Activated naive CD8-positive, alpha-beta T cell treated with anti-CD3 and anti-CD28 coated beads, Interleukin-2, amount 50 U/mL, for 24 hours (primary cell): ENCODE measurements at regions not wholly inside any gene's neighbourhood (a gene's known extent, or its start where the extent isn't known, plus 50 kb on each side); places are given as distances from the start of the nearest gene placed in this dataset.
"Not testable (repeated sequence)": the region's sequence is repeated elsewhere in the genome, so short reads cannot be mapped to it uniquely, and the experiment has no call there.

ENCODE experiments used
- ATAC-seq: fragments of 150-1000 bp; cut with Tn5 transposase; one replicate; pipeline ENCODE4 v1.10.0; 2021
- DNase-seq: peaks from one replicate; pipeline ENCODE4 v3.0.0; 2021
- H3K27ac Mint-ChIP-seq: one replicate; pipeline ENCODE4 v1.8.0; 2021; ENCODE audit warnings: mild to moderate bottlenecking, mixed read lengths
- H3K27me3 Mint-ChIP-seq: one replicate; pipeline ENCODE4 v1.8.0; 2021; ENCODE audit warnings: mixed read lengths
- H3K36me3 Mint-ChIP-seq: one replicate; pipeline ENCODE4 v1.8.0; 2021; ENCODE audit warnings: low read depth, mixed read lengths
- H3K4me1 Mint-ChIP-seq: one replicate; pipeline ENCODE4 v1.8.0; 2021; ENCODE audit warnings: mixed read lengths
- H3K4me3 Mint-ChIP-seq: one replicate; pipeline ENCODE4 v1.8.0; 2021; ENCODE audit warnings: mild to moderate bottlenecking, moderate library complexity, mixed read lengths
- H3K9me3 Mint-ChIP-seq: one replicate; pipeline ENCODE4 v1.8.0; 2021; ENCODE audit warnings: mixed read lengths

DNA sequence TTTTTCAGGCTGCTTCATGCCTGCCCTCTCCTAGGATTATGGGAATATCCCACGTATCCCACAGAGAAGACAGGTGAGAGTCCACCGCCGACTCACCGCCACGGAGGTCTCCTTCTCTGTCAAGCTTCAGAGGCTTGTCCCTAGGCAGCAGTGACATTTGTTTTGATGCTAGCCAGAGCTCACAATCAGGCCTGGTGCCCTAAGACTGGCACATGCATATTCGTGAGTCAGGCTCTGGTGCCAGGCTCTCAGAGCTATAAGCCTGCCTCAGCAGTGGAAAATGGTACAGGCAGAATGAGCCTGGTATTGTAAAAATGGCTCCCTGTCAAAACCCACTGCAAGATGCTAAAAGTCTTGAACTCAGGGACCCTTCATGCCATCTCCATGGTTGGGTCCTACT lies 65.5 kb downstream of the RBMY1A1 start:
- H3K36me3 Mint-ChIP-seq = no peaks in the 10 kb centered on the region

DNA sequence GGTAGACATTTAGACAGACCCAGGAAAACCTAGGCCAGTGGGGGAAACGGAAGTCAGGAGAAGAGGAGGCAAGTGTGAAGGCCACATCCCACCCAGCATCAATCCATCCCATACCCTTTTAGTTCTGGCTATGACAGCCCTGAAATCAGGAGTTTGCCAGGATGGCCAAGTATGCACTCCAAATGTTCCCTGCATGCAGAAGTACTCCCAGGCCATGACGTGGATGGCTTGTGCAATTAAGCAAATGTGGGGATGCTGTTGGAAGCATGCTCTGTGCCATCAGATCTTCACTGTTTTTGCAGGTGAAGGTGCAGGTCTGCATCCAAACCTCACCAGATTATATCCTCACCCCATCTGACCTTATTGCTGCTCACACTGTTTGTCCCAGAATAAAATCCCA lies 66.8 kb downstream of the RBMY1A1 start:
- H3K36me3 Mint-ChIP-seq = no peaks in the 10 kb centered on the region
- no peak overlapping the region for H3K4me3 Mint-ChIP-seq
- H3K27ac Mint-ChIP-seq = no peak overlapping the region
- H3K27me3 Mint-ChIP-seq = no peaks in the 10 kb centered on the region
- no peaks in the 10 kb centered on the region for H3K9me3 Mint-ChIP-seq
- ATAC-seq = no peak
- DNase-seq = no peak
- no peaks in the 10 kb centered on the region for H3K4me1 Mint-ChIP-seq

More for the DNA sequence above, 65.5 kb downstream of the RBMY1A1 start:
- Mint-ChIP-seq H3K4me1 (no peaks in the 10 kb centered on the region), H3K27ac (no peak overlapping the region), H3K9me3 (no peaks in the 10 kb centered on the region), H3K4me3 (no peak overlapping the region), H3K27me3 (no peaks in the 10 kb centered on the region)
- no peak for DNase-seq
- no peak for ATAC-seq

DNA sequence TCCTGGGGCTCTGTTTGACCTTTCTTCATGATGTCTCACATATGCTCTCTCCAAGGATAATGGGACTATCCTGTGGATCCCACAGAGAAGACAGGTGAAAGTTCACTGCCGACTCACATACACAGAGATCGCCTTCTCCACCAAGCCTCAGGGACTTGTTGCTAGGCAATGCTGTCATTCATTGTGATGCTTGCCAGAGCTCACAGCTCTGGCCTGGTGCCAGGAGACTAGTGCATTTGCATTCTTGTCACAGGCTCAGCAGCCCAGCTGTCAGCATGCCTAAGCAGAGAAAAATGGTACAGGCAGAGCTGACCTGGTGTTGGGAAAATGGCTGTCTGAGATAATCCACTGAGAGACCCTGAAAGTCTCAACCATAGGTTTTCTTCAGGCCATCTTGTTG lies 67.9 kb downstream of the RBMY1A1 start:
- Mint-ChIP-seq H3K4me1 (no peaks in the 10 kb centered on the region), H3K4me3 (no peak overlapping the region), H3K27me3 (no peaks in the 10 kb centered on the region), H3K36me3 (no peaks in the 10 kb centered on the region), H3K9me3 (no peaks in the 10 kb centered on the region), H3K27ac (no peak overlapping the region)
- DNase-seq = no peak
- ATAC-seq = no peak

DNA sequence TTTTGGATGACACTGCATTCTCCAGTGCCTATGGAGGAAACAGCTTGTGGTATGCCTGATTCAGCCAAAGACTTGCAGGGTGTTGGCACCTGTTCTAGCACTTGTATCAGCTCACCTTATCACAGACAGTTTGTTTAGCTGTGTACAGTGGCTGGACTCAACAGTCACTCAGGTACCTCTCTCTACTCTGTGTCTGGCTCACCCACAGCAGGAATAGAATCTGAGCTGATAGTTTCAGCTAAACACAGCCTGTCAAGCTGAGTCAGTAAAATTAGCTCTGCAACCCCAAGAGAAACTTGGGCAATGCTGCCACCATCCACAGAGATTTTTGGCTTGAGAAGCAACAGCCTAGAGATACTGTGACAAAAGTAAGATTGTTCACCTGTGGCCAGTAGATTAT lies 101.5 kb downstream of the RBMY1A1 start:
- ATAC-seq = no peak
- Mint-ChIP-seq H3K27ac (no peak overlapping the region), H3K36me3 (no peaks in the 10 kb centered on the region), H3K4me1 (no peaks in the 10 kb centered on the region), H3K4me3 (no peak overlapping the region), H3K9me3 (peaks cover 8% of the 10 kb centered on the region), H3K27me3 (peaks cover 2% of the 10 kb centered on the region)
- no peak for DNase-seq

DNA sequence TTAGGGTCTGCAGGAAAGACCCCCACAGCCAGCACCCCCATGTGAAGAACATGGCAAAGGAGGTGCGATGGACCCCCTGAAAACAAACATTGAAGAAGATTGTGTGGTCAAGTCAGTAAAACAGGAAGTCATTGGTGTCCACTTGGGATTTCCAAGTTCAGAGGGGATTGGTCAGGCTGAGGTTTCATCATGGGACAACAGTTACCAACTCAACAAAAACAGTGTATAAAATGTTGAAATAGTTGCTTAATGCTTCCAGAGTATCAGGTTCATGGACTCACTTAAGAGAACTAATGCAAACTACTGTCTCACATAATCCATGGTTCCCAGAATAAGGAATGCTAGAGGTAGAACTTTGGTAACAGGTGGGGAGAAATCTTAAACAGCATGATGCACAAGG lies 115.8 kb downstream of the RBMY1A1 start:
- Mint-ChIP-seq H3K4me1 (no peaks in the 10 kb centered on the region), H3K36me3 (peaks cover 1% of the 10 kb centered on the region), H3K27me3 (no peaks in the 10 kb centered on the region), H3K27ac (no peak overlapping the region), H3K4me3 (no peak overlapping the region), H3K9me3 (no peaks in the 10 kb centered on the region)
- no peak for ATAC-seq
- DNase-seq = no peak

DNA sequence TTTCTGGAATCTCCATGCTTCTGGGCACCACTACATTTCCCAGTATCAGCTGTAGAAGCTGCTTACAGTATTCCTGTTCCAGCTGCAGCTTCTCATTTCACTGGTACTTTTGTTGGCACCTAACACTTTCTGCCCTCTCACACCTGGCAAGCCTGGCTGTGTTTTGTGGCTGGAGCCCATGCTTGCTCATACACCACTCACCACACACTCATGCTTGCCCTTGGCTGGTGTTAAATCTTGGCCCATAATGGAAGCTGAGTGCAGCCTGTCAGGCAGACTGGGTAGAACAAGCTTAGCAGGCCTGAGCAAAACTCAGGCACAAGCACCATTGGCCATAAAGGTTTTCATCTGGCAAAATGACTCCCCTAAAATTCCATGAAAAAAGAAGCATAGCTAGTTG lies 124.4 kb downstream of the RBMY1A1 start:
- H3K27ac Mint-ChIP-seq, ATAC-seq, H3K27me3 Mint-ChIP-seq, H3K4me1 Mint-ChIP-seq, H3K36me3 Mint-ChIP-seq, DNase-seq, H3K9me3 Mint-ChIP-seq, H3K4me3 Mint-ChIP-seq: not testable (repeated sequence)

DNA sequence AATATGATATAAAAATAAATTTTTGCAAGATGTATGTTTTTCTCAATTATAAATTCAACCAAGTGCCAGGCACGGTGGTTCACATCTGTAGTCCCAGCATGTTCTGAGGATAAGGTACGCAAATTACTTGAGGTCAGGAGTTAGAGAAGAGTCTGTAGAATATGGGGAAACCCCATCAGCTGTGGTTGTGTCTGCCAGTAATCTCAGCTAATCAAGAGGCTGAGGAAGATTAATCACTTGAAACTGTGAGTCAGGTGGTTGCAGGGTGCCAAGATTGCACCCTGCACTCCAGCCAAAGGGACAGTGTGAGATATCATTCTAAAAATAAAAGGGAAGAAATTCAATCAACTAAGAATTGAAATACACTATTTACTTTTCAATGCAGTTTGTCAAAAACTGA lies 144.9 kb downstream of the RBMY1A1 start:
- not testable (repeated sequence) for H3K4me3 Mint-ChIP-seq, H3K4me1 Mint-ChIP-seq, H3K36me3 Mint-ChIP-seq, H3K9me3 Mint-ChIP-seq, H3K27ac Mint-ChIP-seq, DNase-seq, H3K27me3 Mint-ChIP-seq
- ATAC-seq = peak; percentile 57

DNA sequence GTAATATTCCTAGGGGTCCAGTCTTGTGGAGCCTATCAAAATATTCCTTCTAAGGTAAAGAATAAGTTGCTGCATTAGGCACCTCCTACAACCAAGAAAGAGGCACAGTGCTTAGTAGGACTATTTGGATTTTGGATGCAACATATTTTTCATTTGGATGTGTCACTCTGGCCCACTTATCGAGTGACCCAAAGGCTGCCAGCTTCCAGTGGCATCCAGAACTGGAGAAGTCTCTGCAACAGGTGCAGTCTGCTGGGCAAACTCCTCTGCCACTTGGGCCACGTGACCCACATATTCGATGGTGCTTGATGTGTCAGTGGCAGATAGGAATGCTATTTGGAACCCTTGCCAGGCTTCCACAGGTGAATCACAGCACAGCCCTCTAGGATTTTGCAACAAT lies 151.7 kb downstream of the RBMY1A1 start:
- H3K36me3 Mint-ChIP-seq, H3K4me1 Mint-ChIP-seq, H3K4me3 Mint-ChIP-seq, H3K9me3 Mint-ChIP-seq, ATAC-seq, H3K27me3 Mint-ChIP-seq, H3K27ac Mint-ChIP-seq, DNase-seq: not testable (repeated sequence)

DNA sequence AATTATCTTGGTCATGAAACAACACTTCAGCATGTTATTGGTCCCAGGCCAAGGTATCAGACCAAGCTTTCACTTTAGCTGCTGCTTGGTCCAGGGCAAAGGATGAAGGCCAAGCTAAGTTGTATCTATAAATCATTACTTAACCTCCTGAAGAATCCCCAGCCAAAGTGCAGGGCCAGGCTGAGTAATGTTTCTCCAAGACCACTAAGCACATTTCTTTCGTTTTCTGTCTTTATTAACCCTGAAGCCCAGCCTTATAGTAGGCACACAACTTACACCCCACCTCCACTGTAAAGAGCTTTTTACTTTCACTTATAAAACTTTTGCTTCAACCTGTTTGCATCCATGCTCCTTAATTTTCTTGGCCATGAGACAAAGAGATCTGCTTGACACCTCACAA lies 167.3 kb downstream of the RBMY1A1 start:
- not testable (repeated sequence) for DNase-seq, H3K9me3 Mint-ChIP-seq, H3K4me3 Mint-ChIP-seq, H3K27ac Mint-ChIP-seq, H3K36me3 Mint-ChIP-seq, H3K27me3 Mint-ChIP-seq, ATAC-seq, H3K4me1 Mint-ChIP-seq

DNA sequence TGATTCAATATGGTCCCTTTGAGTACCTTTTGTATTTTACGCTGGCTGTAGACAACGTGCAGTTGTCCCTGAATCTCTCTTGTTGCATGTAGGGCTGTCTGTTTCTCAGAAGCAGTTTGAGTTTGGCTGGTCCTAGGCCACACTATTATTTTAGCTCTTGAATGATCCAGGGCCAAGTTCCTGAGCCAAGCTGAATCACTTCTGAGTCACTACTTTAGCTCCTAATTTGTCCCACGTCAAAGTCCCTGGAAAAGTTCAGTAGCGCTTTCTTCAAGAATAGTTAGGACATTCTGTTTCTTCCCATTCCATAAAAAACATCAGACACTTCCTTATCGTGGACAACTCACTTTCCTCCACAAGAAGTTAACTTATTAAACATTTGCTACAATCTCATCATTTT lies 168.2 kb downstream of the RBMY1A1 start:
- not testable (repeated sequence) for H3K36me3 Mint-ChIP-seq, H3K4me1 Mint-ChIP-seq, ATAC-seq, H3K9me3 Mint-ChIP-seq, H3K27me3 Mint-ChIP-seq, H3K4me3 Mint-ChIP-seq, H3K27ac Mint-ChIP-seq, DNase-seq

DNA sequence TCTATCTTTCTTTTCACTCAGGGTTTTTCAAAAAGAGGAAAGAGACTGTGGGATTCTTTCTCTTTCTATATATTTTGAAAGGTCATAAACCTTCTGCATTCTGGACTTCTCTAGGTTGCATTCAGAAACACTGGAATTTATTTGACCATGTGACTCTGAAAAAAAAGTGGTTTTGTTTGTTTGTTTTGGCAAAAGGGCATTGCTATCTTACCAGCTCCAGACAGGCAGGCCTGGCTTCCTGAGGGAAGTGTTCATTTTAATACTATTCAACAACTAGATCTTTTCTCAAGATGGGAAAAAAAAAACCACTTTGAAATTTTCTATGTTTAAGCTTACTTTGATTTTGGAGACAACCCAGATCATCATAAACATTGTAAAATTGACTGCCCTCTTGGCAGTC lies 170.6 kb downstream of the RBMY1A1 start:
- ATAC-seq (no peak), DNase-seq (no peak)
- Mint-ChIP-seq H3K4me3 (no peak overlapping the region), H3K4me1 (no peaks in the 10 kb centered on the region), H3K27me3 (no peaks in the 10 kb centered on the region), H3K36me3 (no peaks in the 10 kb centered on the region), H3K27ac (no peak overlapping the region), H3K9me3 (no peaks in the 10 kb centered on the region)

DNA sequence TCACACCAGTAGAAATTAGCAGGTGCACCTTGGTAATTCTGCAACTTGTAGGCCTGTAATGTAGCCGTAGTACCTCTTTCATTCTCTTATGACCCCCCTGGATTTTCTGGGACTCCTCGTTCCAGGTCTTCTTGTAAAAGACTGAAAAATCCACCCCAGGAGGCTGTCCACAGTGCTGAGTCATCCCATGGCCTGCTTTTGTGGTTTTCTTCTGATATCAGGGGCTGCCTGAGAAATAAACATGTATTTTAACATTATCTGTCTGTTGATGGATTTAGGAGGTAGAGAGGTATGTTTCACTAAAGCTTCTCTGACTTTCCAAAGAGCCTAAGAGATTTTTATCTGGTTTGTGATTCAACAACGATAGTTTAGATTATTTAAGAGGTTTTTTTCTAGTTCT lies 171.9 kb downstream of the RBMY1A1 start:
- not testable (repeated sequence) for H3K36me3 Mint-ChIP-seq, ATAC-seq, H3K4me3 Mint-ChIP-seq, H3K27me3 Mint-ChIP-seq, H3K27ac Mint-ChIP-seq, H3K9me3 Mint-ChIP-seq, DNase-seq, H3K4me1 Mint-ChIP-seq

DNA sequence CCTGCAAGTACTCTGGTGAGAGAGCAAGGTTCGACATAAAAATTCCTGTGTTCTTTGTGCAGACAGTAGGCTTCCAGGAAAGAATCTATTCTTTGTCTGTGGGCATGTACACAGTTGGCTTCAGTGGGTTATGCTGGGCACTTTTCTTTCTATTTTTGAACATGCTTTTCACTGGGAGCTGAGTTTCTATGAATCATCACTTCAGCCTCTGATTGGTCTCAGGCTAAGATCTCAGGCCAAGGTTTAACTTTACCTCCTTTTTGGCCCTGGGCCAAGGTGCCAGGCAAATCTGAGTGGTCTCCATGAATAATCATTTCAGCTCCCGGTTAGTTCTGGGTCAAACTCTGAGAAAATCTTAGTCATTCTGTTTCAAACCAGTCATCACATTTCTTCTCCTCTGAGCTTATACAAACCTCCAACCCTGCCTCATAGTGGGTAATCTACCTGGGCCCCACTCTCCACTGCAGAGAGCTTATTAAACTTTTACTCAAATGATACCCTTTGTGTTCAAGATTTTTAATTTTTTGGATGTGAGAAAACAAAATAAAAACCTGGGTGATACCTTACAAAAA lies 158.8 kb downstream of the RBMY1D start:
- not testable (repeated sequence) for H3K36me3 Mint-ChIP-seq, H3K4me3 Mint-ChIP-seq, H3K4me1 Mint-ChIP-seq, DNase-seq, H3K27me3 Mint-ChIP-seq, H3K27ac Mint-ChIP-seq, H3K9me3 Mint-ChIP-seq
- ATAC-seq = peak; percentile 78

DNA sequence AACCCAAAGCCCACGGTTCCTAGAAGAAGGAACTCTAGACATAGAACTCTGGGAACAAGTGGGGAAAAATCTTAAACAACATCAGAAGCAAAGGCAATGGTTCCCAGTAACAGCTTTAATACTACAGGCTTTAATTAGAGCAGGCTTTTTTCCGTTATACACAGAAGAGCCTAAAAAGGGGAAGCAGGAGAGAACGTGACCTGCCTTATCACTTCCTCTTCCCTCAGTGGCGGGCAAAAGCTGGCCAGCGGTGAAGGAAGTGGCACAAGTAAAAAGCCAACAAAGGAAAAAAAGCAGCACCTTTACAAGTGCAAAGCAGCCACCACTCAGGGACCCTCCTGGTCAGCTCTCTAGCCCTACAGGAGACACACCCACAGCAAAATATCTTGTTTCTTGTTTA lies 149.3 kb downstream of the RBMY1D start:
- H3K4me3 Mint-ChIP-seq, H3K27ac Mint-ChIP-seq: not testable (repeated sequence)

DNA sequence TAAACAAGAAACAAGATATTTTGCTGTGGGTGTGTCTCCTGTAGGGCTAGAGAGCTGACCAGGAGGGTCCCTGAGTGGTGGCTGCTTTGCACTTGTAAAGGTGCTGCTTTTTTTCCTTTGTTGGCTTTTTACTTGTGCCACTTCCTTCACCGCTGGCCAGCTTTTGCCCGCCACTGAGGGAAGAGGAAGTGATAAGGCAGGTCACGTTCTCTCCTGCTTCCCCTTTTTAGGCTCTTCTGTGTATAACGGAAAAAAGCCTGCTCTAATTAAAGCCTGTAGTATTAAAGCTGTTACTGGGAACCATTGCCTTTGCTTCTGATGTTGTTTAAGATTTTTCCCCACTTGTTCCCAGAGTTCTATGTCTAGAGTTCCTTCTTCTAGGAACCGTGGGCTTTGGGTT lies 134.1 kb downstream of the RBMY1D start:
- H3K36me3 Mint-ChIP-seq, H3K27ac Mint-ChIP-seq, ATAC-seq, H3K4me3 Mint-ChIP-seq, H3K27me3 Mint-ChIP-seq, DNase-seq, H3K4me1 Mint-ChIP-seq, H3K9me3 Mint-ChIP-seq: not testable (repeated sequence)

More for the DNA sequence above, 149.3 kb downstream of the RBMY1D start:
- not testable (repeated sequence) for H3K9me3 Mint-ChIP-seq, H3K27me3 Mint-ChIP-seq, ATAC-seq, H3K36me3 Mint-ChIP-seq, DNase-seq, H3K4me1 Mint-ChIP-seq

DNA sequence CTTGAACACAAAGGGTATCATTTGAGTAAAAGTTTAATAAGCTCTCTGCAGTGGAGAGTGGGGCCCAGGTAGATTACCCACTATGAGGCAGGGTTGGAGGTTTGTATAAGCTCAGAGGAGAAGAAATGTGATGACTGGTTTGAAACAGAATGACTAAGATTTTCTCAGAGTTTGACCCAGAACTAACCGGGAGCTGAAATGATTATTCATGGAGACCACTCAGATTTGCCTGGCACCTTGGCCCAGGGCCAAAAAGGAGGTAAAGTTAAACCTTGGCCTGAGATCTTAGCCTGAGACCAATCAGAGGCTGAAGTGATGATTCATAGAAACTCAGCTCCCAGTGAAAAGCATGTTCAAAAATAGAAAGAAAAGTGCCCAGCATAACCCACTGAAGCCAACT lies 126.5 kb downstream of the RBMY1D start:
- peak; percentile 69 for ATAC-seq
- not testable (repeated sequence) for H3K4me3 Mint-ChIP-seq, DNase-seq, H3K36me3 Mint-ChIP-seq, H3K27me3 Mint-ChIP-seq, H3K9me3 Mint-ChIP-seq, H3K27ac Mint-ChIP-seq, H3K4me1 Mint-ChIP-seq
